NCI-H1048 (cell line): ENCODE measurements at regions not wholly inside any gene's neighbourhood (a gene's known extent, or its start where the extent isn't known, plus 50 kb on each side); places are given as distances from the start of the nearest gene placed in this dataset.

Source experiments
- DNase-seq: peaks from one replicate; lab custom pipeline; 2025; lab: John Stamatoyannopoulos, UW

DNA sequence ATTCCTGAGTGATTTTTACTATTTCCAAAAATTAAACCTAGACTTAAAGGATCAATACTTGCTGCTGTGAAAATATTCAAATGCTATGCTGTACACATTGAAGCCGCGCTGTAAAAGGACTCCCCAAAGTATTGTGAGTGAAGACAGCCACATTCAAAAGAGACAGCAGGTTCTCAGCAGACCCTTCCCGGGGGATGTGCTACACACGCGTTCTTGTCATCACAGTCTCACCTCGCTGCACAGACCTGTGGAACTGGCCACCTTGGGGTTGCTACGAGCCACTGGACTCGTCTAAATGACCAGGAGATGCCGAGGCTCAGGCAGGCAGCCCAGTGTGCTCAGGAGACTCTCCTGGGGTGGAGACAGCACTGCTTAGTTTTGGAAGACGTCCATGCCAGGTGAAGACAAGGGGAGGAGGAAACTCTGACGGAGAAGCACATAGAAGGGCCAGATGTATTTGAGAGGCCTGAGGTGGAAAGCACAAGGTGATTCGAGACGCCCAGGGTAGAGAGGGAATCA is 367.7 kb upstream of the SHH start:
- DNase-seq: no peak

DNA sequence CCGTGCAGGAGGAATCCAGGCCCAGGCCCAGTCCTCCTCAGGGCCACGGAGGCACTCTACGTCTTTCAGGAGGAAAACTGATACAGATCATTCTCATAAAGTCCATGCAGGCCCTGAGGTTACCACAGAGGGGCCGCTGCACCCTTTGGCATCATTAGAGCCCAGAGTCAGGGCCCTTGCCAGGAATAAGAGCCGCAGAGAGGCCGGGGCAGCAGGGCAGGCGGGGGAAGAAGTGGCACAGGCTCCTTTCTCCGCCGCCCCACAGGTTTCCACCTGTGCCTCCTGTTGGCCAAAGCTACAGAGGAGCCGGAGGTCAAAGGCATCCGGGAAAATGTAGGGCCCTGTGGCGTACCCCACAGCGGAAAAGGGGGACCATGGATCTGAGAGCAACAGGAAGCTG is 366.6 kb upstream of the SHH start:
- no peak for DNase-seq

DNA sequence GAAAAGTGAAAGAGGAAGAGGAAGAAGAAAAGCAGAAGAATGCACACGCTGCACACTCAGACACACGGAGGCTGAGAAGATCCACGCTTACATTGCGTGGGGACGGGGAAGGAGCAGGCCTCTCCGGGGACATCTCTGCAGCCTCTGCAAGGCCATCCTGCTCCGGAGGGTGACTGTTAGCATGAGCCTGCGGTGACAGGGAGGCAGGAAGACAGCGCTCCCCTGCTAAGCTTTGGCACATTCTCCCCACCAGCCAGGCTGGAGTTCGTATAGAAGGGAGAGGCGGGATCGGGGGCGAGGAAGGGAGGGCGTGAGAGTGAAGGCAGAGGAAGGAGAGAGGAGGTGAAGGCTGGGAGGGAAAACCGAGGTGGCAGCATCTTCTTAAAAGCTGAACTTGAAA is 366.0 kb upstream of the SHH start:
- DNase-seq: no peak

DNA sequence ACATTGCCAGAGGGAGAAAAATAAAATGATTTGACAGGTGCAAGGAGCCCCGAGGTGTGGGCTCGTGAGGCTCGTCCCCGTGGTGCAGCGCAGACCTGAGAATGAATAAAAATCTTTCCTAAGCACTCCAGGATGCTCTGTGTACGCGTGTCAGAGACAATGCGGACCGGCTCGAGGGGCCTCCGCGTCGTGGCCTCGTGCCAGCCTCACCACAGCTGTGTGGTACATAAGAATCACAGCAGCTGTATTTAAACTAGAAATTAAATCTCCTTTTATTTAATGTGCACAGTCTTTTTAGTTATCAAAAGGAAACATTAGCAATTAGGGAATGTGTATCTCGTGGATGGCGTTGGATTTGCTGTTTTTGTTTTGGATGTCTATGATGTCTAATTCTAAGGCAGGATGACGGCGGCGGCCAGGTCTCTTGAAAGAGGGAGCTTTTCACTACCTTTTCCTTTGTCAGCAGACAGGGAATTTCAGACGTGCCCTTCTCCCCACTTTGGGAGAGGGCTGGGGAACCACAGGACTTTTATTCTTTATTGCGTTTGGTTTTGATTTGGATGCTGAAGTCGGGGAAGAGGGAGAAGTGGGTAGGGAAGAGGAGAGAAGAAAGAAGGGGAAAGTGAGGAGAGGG is 365.3 kb upstream of the SHH start:
- no peak for DNase-seq

DNA sequence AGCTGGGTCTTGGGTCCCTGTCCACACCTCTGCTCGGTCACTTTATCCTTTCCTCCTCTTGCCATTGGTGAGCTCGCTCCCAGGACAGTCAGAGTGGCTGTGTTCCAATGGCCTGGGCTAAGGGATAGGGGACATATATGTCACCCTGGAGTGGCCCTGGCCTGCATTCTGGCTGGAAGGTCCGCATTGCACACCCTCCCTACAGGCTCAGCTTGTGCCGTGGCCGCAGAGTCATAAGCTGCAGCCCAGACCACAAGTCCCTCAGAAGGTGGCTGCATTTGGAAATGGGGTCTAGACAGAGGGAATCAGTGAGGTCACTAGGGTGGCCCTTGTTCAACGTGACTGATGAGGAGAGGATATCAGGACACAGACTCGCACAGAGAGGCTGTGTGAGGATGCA is 363.8 kb upstream of the SHH start:
- no peak for DNase-seq

DNA sequence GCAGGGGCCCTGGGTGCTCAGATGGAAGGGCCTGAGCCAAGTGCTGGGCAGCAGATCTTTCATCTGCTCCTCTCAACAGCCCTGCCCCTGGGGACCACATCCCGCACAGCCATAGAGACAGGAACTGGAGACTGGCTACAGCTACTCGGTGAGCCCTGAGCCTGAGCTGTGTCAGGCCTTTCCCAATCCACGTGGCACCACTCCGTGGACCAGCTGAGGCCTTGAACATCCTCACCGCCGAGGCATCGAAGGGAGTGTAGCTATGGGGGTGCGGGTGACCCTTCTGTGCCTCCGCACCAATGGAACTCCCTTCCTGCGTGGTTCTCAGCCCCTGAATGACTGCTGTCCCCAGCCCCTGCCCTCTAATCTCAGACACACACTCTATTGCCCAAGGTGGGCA is 362.7 kb upstream of the SHH start:
- no peak for DNase-seq

DNA sequence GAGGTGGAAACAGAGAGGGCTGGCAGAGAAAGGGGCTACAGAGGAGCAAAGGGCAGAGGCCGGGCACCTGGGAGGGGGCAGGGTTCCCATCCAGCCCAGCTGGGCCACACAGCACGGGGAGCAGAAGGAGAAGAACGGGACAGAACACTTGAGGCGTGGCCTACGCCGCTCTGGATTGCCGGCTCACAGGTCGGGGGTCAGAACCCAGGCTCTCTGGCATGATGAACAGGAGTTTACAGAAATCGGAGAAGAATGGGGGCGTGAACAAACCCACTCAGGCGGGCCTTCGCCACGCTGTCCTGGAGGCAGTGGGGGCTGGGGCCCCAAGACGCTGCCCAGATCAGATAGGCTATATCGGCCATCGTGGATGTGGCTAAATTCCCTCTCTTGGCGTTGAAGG is 362.2 kb upstream of the SHH start:
- no peak for DNase-seq

DNA sequence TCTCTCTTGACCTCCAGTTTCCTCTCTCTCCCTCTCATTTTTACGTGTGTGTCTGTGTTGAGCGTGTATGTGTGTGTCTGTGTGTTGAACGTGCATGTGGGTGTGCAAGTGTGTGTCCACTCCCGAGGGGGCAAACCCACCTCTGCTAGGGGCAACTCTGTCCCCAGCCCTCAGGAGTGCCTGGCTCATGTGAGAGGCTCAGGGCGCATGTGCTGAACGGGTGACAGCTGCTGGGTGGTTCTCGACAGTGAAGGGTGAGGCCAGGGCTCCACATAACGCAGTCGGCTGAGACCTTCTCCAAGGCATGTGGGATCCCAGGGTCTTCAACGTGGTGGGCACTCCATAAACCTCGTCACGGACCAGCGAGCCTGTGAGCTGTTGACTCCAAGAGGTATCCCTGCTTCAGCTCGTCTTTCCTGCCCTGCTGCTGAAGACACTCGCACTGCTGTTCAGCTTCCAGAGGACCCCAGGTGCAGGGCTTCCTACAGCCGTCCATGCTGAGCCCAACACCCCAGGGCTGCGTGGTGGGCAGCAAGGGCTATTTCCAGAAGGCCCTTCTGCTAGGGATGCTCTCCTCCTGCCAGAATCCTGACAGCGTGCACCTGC is 361.6 kb upstream of the SHH start:
- no peak for DNase-seq

DNA sequence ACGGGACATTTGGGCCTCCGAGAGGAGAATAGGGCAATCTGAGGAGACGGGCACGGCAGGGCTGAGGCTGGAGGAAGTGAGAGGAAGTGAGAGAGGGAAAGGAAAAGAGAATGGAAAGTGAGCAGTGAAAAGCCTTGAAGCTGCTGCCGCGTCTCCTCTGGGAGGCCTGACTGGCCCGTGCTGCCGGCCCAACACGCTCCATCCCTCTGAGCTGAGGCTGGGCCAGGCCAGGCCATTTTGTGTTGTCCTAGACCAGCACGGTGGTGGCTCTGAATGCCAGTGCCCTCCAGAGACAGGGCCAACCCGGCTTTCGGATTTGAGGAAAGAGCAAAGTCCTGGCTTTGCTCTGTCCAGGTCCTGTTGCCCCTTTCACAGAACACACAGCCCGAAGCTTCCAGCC is 361.1 kb upstream of the SHH start:
- no peak for DNase-seq

DNA sequence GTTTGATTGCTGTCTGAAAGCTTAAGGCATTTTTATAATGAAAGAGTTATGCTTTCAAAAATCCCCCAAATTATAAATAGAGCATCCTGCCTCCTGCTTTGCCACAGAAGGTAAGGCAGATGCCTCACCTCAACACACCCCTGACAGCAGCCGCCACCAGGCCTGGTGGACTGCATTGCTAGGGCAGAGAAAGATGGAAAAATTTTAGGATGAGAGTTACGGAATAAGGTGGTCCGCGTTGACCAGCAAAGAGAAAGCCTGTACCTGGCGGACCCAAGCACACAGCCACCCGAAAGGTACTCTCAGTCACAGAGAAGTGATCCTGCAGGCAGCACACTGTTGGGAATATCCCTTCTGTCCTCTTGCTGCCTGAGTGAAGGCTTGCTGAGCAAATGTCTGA is 360.4 kb upstream of the SHH start:
- no peak for DNase-seq

DNA sequence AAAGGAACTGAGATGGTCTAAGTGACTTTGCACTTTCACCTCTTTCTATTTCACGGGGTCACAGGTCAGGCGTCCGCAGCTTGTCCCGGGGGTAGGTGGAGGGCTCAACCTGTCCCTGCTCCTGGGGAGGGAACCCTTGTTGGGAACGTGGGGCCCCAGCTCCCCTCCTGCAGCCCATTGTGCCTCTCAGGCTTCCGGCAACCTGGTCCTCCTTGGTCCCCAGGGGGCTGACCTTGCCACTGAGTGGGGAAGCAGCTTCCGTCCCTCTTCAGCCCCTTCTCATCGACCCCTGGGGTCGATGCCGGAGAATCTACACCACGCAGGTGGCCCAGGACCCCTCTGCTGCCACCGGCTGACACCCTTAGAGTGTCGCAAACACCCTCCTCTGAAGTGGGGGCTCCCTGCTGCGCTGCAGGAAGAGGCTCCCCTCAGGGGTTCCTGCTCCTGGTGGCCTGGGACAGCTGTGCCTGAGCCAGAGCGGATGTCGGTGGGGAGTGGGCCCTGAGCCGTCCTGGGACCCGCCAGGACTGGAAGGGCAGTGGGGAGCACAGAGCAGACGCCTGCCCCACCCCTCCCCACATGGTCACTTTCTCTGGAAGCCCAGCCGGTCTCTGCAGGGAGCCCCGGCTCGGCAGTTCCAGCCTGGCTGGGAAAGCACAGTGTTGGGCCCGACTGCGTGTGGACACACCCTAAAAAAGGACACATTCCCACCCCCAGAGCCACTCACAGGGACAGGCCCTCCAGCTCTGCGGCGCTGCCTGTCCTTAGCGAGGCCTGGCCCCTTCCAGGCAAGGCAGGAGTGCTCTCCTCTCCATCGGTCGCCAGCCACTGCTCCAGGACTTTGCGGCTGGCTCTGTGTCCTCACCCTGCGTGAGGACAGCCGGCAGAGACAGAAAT is 357.5 kb upstream of the SHH start:
- no peak for DNase-seq

DNA sequence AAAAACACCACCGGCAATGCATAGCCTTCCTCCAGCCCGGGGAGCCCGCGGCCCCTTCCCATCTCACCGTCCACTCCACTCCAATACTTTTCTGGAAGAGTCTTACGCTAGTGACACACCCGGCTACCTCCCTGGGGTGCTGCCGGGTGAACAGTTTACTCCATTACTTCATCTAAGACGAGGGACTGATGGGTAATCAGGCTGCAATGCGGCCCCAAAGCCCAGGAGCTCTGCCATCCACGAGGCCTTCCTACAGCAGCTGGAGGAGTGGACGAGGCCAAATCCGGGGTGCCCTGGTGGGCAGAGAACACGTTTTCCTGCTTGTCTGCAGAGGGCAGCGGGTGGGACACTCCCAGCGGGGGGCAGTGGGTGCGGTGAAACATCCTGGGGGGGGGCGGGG is 356.2 kb upstream of the SHH start:
- DNase-seq: no peak

DNA sequence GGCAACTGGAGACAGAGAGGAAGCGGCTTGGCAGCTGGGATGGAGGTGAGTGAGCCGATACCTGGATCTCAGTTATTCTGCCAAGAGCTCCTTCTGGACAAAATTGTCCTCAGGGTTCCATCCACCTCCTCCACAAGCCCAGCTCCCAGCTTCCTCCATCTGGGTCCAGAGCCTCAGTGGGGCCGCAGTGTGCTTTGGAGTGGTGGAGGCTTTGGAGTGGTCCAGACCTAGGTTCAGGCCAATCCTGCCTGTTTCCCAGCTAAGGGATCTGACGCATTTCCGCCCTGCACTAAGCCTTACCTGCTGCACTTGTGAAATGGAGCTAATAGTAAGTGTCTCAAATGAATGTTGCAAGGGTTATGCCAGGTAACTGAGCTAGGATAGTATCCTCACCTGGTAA is 355.7 kb upstream of the SHH start:
- no peak for DNase-seq

DNA sequence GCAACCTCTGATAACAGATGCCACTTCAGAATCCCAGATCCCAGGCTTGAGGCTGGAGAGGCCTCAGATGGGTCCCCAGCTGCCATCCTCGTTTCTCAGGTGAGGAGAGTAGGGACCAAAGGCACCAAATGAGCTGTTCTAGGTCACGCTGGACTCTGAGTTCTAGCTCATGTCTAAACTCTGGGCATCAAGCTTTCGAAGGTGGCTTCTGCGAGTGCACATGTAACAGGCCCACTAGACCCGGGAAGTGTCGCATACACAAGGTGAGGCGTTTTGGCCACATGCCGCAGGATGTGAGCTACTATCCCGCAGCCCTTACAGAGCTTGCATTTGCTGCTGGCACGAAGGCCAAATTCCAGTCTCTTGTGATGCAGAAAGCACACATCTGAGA is 355.1 kb upstream of the SHH start:
- no peak for DNase-seq

DNA sequence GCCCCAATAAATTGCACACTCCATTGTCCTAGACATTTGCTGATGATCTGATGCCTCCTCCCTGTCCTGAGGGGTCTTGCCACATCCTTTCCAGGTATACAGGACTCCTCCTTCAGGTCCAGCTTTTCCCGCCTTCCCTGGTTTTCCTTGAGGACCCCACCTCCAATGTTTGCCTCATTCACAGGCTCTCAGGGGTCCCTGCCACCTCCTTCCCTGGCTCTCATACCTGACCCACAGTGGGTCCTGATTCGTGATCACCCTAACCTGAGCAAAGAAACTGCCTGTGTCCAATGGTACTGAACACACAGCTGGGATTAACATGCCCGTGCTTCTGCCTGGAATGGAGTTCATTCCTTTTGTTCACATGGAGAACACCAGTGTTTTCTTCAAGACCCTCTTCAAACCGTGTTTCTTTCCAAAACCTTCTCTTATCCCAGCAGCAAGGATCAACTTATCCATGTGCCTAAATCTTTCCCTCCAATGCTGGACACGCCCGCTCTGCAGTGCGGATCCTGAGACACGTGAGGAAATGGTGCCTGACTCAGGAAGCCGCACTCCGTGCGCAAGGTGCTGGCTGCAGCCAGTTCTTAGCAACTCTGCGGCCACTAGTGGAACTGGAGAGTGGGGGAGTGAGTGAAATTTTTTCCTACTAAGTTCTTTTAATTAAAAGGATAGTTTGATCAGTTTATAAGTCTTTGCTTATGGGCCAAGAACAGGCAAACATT is 354.6 kb upstream of the SHH start:
- DNase-seq: no peak

DNA sequence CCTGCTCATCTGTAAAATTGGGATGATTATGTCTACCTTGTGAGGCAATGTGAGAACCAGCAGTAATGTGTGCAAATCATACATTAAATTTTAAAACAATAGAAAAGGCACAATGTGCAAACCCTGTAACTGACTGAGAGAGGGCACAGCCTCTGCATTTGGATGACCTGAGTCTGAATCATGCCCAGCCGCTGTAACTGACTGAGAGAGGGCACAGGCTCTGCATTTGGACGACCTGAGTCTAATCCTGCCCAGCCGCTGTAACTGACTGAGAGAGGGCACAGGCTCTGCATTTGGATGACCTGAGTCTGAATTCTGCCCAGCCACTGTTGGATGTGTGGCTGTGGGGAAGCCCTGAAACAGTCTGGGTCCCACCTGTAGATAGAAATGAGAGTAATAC is 351.5 kb upstream of the SHH start:
- DNase-seq: no peak

DNA sequence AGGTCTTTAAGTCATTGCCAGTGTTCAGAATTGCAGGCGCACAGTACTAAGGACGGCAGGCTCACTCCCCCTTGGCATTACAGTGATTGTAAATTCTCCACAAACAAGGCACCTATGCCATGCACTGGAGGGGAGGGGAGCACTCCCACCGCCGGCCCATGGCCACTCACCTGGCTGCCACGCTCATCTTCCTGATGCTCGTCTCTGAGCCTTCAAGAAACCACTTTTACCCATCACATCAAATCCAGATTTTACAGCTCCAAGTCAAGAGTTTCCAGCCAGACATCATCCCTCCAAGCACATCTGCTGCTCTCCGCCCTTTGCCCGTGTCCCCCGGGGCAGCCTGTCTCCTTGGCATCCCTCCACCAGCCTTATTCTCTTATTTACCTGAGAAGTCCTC is 350.2 kb upstream of the SHH start:
- no peak for DNase-seq

DNA sequence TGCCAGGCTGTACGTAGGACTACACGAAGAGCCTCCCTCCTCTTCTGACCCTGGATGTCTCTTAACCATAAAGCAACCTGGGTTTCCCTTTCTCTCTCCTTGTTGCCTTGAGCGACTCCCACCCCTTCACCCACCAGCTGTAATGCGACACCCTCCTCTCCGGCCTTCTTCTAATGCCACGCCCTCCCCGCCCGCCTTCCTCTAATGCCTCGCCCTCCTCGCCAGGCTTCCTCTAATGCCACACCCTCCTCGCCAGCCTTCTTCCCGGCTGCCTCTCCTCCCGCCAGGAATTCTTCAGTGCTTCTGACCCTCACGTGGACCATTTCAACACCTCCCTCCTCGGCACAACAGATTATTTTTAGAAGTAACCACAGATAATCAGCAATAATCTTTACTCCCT is 348.5 kb upstream of the SHH start:
- DNase-seq: no peak

DNA sequence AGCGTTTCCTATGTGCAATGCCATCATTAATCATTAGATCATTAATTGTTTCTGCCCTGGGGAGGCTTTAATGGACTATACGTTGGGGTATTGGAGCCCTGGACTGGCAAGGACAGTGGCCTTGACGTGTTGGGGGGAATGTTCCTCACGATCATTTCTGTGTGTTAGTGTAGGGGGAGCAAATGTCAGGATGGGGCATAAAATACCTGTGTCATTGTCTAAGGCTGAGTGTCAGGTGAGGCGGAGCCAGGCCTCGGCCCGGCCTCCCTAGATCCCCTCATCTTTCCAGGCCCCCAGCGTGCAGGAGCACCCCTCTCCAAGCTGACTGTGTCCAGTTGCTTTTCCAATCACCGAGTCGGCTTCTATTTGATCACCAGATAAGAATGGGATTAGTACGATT is 346.4 kb upstream of the SHH start:
- DNase-seq: no peak

DNA sequence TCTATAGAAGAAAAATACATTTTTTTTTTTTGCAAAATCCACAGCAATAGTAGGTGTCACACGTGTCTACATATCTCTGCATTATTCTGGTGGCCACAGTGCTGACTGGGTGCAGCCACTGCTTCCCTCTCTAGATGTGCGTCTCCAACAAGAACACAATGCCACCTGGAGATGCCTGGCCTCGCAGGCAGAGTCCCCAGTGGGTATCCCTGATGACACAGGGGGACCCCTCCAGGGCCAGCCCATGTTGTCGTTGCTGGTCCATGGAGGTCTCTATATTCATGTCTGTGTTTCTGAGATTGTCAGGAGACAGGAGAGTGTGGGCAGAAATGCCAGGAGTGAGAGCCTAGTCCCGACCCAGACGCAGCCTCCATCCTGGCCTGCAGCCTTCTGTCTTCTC is 345.9 kb upstream of the SHH start:
- no peak for DNase-seq

DNA sequence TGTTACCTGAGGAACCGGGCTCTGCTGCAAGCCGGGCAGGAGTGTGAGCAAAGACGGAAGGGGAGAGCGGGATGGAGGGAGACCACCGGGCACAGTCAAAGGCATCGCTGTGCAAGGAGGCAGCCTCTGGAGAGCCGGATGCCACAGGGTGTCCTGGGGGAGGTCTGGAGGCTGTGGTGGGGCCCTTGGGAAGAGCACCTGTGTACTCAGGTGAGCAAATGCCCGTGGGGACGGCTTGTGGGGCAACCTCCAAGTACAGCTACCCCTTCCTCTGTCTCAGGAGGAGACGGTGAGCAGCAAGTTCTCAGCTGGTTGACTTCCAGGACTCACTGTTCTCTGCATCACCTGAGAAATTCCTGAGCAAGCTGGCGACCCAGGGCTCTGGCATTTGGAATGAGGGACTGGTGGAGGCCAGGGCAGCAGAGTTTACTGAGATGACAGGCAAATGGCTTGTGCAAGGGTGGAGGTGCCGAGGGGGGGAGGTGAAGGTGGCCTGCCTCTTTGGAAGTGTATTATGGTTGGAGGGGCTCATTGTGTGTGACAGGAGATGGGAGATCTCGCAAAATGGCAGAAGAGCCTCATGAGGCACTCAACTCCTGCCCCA is 345.2 kb upstream of the SHH start:
- no peak for DNase-seq

DNA sequence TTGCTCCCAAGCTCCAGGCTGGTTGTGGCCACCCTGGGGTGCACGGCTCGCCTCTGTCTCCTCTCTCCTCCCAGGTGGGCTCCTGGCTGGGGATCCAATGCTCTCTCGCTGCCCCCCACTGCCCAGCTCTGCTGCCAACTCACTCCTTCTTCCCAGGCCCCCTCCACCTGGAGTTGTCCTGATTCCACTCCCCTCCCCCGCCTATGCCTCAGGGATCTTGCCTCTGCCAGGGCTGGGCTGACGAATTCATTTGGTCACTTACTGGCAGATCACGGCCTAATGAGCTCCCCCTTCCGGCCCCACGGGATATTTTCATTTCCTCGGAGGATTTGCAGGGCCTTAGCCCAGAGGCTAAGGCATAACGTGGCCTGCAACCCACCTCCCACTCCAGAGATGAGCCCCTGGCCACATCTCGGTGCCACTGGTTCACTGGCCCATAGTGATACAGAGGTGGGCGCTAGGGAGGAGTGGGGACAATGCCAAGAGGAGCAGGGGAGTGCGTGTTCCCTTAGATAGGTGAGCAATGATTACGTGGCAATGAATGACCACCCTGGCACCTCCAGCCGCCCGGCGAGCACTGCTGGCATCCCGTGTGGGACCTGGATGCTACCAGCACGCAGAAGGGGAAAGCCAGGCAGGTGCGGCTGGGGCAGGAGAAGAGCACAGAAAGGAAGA is 344.6 kb upstream of the SHH start:
- no peak for DNase-seq
